ENCODE measurements at regions not wholly inside any gene's neighbourhood (a gene's known extent, or its start where the extent isn't known, plus 50 kb on each side); places are given as distances from the start of the nearest gene placed in this dataset.

DNA sequence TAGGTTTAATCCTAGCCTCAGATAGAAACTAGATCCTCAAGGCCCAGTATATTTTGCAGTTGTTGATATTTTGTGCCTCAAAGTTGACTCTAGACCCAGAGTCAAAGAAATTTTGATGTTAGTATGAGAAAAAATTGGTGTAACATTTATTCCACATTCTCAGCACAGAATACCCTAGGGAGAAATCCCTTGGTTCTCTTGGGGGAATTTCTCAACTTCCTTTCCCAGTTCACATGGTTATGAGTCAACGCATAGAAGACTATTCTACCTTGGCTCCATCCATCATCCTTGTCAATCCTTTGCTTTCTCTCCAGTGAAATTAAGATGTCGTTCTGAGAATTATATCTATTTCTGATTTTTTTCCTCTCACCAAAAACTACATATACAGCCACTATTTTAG is 145.3 kb downstream of the POSTN start:
- TF ChIP-seq CTCF (IDR thresholded peaks at IDR 0.05; ENCODE audit: low read depth, low read length, missing control alignments): no peak
- Histone ChIP-seq H3K27me3 (replicated peaks) (no peaks in the 10 kb centered on the region), H3K27ac (no peak overlapping the region), H3K4me3 (ENCODE audit: low read depth, low read length) (no peak overlapping the region), H3K36me3 (replicated peaks) (no peaks in the 10 kb centered on the region)
- DNase-seq: no peak
- in situ Hi-C loops (cut with HindIII; ENCODE audit: low pct_ligation_motif_present, low sequenced_read_pairs): no loop called here

DNA sequence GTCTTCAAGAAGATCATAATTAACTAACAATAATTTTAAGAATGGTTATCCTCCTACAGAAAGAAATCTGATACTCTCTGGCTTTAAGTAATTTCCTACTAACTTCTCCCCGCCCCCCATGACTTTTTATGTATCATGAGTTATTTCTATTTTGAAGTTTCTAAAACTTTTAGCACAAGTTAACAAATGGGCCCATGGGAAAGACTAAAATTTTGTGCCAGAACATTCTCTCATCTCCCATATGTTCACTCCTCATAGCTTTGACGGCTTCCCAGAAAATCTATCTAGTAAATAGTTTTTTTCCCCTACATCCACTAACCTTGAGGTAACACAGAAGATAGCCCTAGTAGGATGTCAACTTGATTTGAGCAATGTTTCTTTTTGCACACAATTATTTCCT is 148.3 kb downstream of the POSTN start:
- in situ Hi-C loops (cut with HindIII; ENCODE audit: low pct_ligation_motif_present, low sequenced_read_pairs): no loop called here
- Histone ChIP-seq H3K4me3 (ENCODE audit: low read depth, low read length) (no peak overlapping the region), H3K27ac (no peak overlapping the region), H3K27me3 (replicated peaks) (no peaks in the 10 kb centered on the region), H3K36me3 (replicated peaks) (no peaks in the 10 kb centered on the region)
- TF ChIP-seq CTCF (IDR thresholded peaks at IDR 0.05; ENCODE audit: low read depth, low read length, missing control alignments): no peak
- no peak for DNase-seq

- no peak for DNase-seq
- H3K27ac ChIP-seq: no peak overlapping the region
- no peaks in the 10 kb centered on the region for H3K36me3 ChIP-seq (replicated peaks)
- no peak for TF ChIP-seq CTCF (IDR thresholded peaks at IDR 0.05; ENCODE audit: low read depth, low read length, missing control alignments)
- no peak overlapping the region for H3K4me3 ChIP-seq (ENCODE audit: low read depth, low read length)
- H3K27me3 ChIP-seq (replicated peaks): no peaks in the 10 kb centered on the region
- in situ Hi-C loops (cut with HindIII; ENCODE audit: low pct_ligation_motif_present, low sequenced_read_pairs): no loop called here
Measured at GRCh38 chr13:37448153-37448552, 150.4 kb downstream of the POSTN start.

- peak; percentile 98 for DNase-seq
- H3K36me3 ChIP-seq (replicated peaks): no peaks in the 10 kb centered on the region
- no peak overlapping the region for H3K4me3 ChIP-seq (ENCODE audit: low read depth, low read length)
- in situ Hi-C loops (cut with HindIII; ENCODE audit: low pct_ligation_motif_present, low sequenced_read_pairs): no loop called here
- TF ChIP-seq CTCF (IDR thresholded peaks at IDR 0.05; ENCODE audit: low read depth, low read length, missing control alignments): no peak
- peak overlapping the region; percentile 92 for H3K27ac ChIP-seq
- no peaks in the 10 kb centered on the region for H3K27me3 ChIP-seq (replicated peaks)
Measured at GRCh38 chr13:37446503-37446902, 152.1 kb downstream of the POSTN start.

- no peak for TF ChIP-seq CTCF (IDR thresholded peaks at IDR 0.05; ENCODE audit: low read depth, low read length, missing control alignments)
- Histone ChIP-seq H3K36me3 (replicated peaks) (no peaks in the 10 kb centered on the region), H3K27me3 (replicated peaks) (no peaks in the 10 kb centered on the region), H3K4me3 (ENCODE audit: low read depth, low read length) (no peak overlapping the region), H3K27ac (peak overlapping the region; percentile 62)
- in situ Hi-C loops (cut with HindIII; ENCODE audit: low pct_ligation_motif_present, low sequenced_read_pairs): no loop called here
- peak; percentile 43 for DNase-seq
Measured at GRCh38 chr13:37443538-37443937, 155.0 kb downstream of the POSTN start.

DNA sequence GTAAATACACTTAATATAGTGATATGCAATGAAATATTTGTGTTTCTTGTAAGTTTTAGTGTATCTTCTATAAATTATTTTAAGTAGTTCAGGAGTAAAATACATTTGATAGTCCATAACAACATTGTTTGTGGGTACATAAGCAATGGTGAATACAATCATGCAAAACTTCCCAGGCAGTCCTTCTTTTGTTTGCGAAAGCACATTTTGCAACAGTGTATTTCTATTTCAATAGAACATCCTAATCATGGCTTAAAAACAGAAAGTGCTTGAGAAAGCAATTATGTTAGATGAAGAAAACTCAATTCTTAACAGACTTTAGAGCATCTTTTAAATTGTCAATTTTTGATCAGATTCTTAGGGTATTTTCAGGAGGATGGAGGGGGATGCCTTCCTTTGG is 155.6 kb downstream of the POSTN start:
- no peaks in the 10 kb centered on the region for H3K27me3 ChIP-seq (replicated peaks)
- TF ChIP-seq CTCF (IDR thresholded peaks at IDR 0.05; ENCODE audit: low read depth, low read length, missing control alignments): no peak
- in situ Hi-C loops (cut with HindIII; ENCODE audit: low pct_ligation_motif_present, low sequenced_read_pairs): no loop called here
- peak overlapping the region; percentile 62 for H3K27ac ChIP-seq
- H3K4me3 ChIP-seq (ENCODE audit: low read depth, low read length): no peak overlapping the region
- no peaks in the 10 kb centered on the region for H3K36me3 ChIP-seq (replicated peaks)
- no peak for DNase-seq

All from brain microvascular endothelial cell (primary cell).